Stomach (tissue), 4 donors: ENCODE measurements at regions not wholly inside any gene's neighbourhood (a gene's known extent, or its start where the extent isn't known, plus 50 kb on each side); places are given as distances from the start of the nearest gene placed in this dataset.

Source experiments
- POLR2A ChIP-seq, 4 donors: fragments of 450-650 bp; IDR thresholded peaks; one replicate each; pipeline ENCODE4 v1.6.1; 2016; ENCODE audit warnings: antibody characterized with exemption in 4 of 4, control low read depth in 2 of 4, mild to moderate bottlenecking in 1 of 4, moderate library complexity in 1 of 4
- POLR2AphosphoS5 ChIP-seq, 3 donors: sonication (generic); formaldehyde crosslinking; IDR thresholded peaks; one replicate each; pipeline ENCODE4 v1.6.1; 2016; ENCODE audit warnings: antibody characterized with exemption in 3 of 3
- TF ChIP-seq, protein P1 (sequence below), 7 experiments: fragments of 450-650 bp in 4 of 7; fragments of 200-600 bp in 3 of 7; sonication (generic) in 3 of 7; IDR thresholded peaks; one replicate each; pipeline ENCODE4 v1.5.1; 2016 to 2019; ENCODE audit warnings: antibody characterized with exemption in 7 of 7, control low read depth in 2 of 7, mild to moderate bottlenecking in 1 of 7

GRCh38 chr2:52347292-52347691 is 1315.4 kb upstream of the NRXN1 start:
- TF ChIP-seq, protein P1, sequence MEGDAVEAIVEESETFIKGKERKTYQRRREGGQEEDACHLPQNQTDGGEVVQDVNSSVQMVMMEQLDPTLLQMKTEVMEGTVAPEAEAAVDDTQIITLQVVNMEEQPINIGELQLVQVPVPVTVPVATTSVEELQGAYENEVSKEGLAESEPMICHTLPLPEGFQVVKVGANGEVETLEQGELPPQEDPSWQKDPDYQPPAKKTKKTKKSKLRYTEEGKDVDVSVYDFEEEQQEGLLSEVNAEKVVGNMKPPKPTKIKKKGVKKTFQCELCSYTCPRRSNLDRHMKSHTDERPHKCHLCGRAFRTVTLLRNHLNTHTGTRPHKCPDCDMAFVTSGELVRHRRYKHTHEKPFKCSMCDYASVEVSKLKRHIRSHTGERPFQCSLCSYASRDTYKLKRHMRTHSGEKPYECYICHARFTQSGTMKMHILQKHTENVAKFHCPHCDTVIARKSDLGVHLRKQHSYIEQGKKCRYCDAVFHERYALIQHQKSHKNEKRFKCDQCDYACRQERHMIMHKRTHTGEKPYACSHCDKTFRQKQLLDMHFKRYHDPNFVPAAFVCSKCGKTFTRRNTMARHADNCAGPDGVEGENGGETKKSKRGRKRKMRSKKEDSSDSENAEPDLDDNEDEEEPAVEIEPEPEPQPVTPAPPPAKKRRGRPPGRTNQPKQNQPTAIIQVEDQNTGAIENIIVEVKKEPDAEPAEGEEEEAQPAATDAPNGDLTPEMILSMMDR (IDR thresholded peaks at IDR 0.05), result no peak
- TF ChIP-seq POLR2A (IDR thresholded peaks at IDR 0.05), result no peak
- TF ChIP-seq POLR2AphosphoS5 (IDR thresholded peaks at IDR 0.05), result no peak
